HG02852 (cell line): ENCODE measurements at regions not wholly inside any gene's neighbourhood (a gene's known extent, or its start where the extent isn't known, plus 50 kb on each side); places are given as distances from the start of the nearest gene placed in this dataset.

ENCODE experiments used
- ATAC-seq: cut with Tn5 transposase; IDR thresholded peaks from one replicate; pipeline ENCODE4 v1.9.1; 2021; ENCODE audit warnings: mild to moderate bottlenecking, moderate library complexity; ENCODE audit not compliant: unreplicated experiment

DNA sequence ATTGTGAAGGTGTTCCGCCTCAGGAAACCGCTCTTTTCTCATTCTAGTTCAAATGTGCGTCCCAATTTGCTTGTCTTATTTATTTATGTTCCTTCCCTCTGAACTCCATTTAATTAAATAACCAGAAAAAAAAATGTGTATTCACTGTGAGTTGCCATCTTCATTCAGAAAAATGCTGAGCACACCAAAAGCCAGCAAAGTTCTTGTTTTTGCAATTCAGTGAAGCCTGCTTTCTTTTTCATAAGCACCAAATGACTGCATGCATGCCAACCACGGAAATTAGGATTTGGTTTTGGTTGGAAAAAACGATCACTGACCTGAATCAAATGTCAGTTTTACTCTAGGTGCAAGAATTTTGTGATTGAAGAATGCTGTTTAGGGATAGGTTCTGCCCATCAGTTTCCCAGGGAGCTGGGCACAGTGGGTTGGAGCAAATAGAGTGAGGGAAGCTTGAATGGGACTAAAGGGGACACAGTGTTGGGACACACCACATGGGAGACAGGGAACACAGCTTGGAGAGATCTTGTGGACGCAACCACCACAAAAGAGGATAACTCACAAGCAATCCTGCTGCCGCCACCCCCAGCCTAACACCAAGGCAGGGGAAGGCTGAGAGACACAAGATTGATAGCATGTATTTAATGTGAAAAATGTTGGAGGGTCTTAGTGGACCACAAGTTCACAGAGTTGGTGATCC, 183.4 kb upstream of the GALNT2 start:
- no peak for ATAC-seq

DNA sequence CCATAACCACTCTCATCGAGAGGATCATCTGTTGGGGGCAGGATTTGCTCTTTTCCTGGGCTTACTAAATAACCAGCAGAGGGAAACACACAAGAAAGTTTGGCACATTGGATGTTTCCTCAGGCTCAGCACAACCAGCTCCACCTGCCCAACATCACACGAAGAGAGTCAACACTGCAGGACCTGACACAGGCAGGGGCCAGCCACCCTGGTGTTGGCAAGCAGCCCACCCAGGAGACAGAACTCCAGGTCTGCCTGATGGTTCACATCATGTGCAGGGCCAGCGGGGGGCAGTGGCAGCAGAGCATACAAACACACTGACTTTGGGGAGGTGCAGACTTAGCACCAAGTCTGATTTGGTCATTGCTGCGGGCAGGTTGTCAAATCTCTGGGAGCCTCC, 182.3 kb upstream of the GALNT2 start:
- no peak for ATAC-seq

DNA sequence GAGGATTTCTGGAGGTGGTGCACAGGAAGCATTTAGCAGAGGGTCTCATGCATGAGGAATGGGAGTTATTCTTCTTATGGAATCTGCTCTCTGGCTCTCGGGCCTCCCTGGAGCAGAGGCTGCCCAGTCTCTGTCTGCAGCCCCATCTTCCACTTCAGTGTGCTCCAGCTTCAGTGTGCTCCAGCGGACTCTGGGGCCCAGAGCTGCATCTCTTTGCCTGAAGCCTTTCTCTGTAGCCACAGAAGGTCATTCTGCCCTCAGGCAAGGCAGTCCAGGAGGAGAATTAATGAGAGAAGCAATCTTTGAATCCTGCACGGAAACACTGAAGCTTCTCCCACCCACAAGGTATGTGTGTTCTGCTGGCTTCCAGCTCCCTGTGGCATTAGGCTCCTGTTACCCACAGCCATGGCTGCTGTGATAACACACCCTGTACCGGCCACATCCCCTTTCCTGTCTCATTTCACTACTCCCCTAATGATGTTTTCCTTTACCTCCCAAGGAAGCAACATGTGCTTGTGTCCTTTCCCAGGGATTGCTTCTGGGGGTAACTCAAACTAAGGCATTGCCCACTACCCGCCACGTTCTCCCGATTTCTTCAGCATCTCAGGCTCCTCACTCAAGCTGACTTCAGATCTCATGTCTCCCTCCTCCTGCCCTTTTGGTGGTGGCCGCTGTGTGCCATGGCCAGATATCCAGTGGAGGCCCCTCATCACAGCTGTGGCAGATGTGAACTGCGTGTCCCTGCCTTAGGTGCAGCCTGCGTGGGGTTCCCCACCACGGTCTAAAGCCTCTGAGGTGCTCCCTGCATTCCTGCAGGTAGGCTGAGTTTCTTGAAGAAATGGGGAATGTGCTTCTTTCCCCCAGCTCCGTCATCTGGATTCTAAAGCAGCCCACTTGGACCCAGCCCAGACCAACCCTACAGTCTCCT, 181.2 kb upstream of the GALNT2 start:
- ATAC-seq = no peak

DNA sequence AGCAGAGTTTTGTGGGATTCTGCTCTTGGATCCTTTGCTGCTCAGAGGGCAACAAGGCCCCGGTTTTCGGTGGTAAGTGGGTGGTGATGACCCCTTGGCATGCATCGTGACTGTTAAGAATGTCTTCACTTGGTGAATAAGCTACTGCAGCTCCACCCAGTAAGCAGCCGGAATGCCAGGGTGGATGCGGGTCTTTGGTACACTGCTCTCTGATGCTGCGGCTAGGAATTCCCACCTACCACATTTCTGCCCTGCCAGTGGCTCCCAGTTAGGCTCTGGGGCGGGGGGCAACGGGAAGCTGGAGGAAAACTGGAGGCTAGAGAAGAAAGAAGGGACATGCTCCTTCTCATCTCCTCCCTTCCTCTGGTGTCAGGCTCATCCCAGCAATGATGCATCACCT, 180.4 kb upstream of the GALNT2 start:
- no peak for ATAC-seq

DNA sequence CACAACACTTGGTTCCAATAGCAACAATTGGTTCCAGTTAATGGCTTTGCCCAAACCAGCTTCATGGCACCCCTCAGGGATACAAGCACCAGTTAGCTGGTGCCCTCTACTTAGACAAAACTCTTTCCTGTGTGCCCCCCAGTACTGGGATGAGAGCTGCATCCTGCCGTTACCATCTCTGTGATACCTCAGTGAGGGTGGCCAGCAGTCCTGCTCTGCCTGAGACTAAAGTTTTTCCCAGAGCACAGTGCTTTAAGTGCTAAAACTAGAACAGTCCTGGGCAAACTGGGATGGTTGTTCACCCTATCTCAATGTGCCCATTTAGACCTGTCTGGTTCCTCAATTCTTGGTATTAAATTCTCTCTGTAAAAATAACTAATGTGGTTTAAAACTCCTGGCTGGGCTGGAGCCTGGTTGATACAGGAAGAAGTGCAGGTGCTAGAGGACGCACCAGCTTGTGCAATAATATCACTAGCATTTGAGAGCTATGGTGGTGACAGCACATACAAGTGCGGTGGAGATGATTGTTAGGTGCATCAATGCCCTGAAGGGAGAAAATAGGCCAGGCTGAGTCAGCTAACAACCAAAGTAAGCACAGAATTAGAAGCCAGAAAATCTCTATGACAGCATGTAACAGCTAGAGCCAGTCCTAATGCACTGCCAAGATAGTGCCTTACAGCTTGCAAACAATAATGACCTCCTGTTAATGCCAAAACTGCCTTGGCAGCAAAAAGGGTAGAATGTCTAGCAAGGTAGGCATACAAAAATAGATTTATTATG, 179.8 kb upstream of the GALNT2 start:
- no peak for ATAC-seq

- no peak for ATAC-seq
Observed at GRCh38 chr1:229888157-229888556, 178.9 kb upstream of the GALNT2 start.

GRCh38 chr1:229888561-229889001, 178.5 kb upstream of the GALNT2 start:
- no peak for ATAC-seq

DNA sequence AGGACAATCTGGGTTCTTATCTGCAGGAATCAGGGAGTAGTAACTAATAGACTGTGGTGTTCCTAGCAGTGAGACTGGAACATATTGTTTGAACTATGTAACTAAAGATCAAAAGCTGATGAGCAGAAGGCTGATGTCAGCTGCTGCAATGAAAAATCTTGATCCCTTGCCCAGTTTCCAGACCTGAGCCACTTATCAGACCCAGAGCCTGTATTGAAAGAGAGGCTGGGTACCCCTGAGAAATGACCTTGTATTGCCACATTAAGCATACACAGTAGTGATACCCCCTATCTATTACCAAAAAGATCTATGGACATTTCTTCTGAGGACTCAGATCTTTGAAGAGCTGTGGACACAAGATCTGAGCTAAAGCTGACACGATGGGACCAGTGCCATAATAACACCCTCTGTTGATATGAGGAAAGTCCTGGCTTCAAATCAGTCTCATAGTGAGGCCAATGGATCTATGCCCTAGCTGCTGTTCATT, 178.0 kb upstream of the GALNT2 start:
- ATAC-seq = no peak

- ATAC-seq = no peak
Observed at GRCh38 chr1:229891227-229891626, 175.8 kb upstream of the GALNT2 start.

- ATAC-seq = no peak
Observed at GRCh38 chr1:229892515-229893117, 174.4 kb upstream of the GALNT2 start.

GRCh38 chr1:229893762-229894444, 173.1 kb upstream of the GALNT2 start:
- ATAC-seq = no peak

GRCh38 chr1:229894532-229894931, 172.5 kb upstream of the GALNT2 start:
- ATAC-seq = no peak

DNA sequence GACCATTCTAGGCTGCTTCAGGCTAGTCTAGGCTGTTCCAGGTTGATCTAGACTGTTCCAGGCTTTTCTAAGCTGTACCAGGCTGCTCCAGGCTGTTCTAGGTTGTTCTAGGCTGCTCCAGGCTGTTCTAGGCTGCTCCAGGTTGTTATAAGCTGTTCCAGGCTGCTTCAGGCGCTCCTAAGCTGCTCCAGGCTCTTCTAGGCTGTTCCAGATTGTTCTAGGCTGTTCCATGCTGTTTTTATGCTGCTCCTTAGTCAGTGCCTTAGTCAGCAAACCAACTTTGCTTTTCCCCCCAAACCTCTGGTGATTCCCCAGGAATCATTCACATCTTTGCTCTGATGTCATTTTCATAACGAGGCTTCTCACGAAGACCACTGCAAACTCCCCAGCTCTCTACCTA, 171.4 kb upstream of the GALNT2 start:
- no peak for ATAC-seq

DNA sequence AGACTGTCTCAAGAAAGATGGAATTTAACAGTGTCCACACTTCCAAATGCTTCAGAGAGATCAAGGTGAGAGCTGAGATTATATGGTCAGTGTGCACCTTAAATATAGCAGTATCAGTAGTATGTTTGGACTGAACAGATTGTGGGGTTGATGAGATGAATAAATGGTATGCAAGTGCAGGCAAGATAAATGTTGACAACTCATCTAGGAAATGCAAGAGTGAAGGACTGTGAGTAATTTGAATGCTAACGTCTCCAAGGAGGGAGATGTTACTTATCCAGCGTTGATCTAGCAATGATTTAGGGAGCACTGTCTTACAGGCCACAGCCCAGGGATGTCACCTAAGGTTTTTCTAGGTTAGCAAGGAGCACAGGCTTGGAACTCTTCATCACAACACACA, 170.7 kb upstream of the GALNT2 start:
- no peak for ATAC-seq

DNA sequence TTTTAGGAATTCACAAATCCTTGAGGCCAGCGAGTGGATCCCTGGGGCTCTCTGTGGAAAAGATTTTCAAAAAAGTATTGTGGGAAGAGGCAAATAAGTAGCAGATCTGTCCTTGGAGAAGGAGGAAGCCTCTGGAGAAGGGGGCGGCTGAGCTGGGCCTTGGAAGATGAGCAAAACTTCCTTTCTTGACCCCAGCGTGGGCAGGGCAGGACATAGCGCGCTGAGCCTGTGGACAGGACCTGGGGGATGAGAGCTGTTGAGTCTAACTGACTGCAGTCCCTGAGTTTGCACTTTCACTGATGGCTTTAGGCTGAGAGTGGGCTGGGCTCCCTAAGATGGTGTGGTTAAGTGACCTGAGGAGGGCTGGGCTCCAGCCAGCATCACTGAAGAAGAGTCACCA, 170.2 kb upstream of the GALNT2 start:
- ATAC-seq = no peak

DNA sequence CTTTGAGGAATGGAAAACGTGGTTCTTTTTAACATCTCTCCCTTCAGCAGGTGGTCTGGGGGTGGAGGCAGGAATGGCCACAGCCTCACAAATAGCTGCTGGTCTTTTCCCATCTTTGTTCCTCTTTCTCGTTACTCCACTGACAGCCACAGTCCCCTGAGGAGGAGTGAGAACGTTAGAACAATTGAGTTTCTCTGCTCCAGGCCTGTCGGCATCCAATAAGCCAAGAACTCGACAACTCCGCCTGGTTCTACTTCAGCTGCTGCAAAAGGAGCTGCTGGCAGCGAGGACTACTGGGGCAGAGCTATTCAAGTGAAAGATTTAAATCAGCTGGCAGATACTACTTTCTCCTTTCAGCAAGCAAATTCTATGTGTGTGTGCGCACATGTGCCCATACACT, 169.5 kb upstream of the GALNT2 start:
- ATAC-seq = no peak

DNA sequence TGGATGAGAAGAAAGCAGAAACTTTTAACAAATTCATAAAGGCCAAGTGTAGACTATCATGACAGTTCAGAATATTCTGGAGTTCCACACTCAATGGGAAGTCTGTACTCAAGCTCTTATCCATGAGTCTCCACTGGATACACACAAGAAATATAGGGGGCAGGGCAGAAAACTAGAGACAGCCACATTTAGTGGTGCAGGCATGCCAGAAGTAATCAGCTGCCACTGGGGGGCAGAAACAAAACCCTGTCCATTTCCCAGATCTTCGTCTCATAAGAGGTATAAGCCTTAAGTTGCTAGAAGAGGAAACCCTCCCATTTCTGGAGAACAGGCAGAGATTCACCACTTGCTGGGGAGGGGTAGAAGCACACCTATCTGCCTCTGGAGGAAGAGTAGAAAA, 166.8 kb upstream of the GALNT2 start:
- no peak for ATAC-seq

DNA sequence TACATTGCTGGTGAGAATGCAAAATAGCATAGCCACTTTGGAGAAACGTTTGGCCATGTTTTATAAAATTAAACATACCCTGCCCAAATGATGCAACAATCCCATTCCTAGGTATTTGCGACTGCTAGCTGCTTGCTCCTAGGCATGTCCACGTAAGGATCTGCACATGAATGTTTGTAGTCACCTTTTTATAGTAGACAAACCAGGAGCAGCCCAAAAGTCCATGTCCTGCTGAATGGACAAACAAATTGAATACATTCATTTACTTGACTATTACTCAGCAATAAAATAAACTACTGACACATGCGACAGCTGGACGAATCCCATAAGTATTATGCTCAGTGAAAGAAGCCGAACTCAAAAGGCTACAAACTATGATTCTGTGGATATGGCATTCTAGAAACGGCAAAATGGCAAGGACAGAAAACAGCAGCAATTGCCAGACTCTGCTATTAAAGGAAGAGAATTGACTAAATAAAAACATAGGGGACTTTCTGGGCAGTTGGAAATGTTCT, 161.9 kb upstream of the GALNT2 start:
- no peak for ATAC-seq

DNA sequence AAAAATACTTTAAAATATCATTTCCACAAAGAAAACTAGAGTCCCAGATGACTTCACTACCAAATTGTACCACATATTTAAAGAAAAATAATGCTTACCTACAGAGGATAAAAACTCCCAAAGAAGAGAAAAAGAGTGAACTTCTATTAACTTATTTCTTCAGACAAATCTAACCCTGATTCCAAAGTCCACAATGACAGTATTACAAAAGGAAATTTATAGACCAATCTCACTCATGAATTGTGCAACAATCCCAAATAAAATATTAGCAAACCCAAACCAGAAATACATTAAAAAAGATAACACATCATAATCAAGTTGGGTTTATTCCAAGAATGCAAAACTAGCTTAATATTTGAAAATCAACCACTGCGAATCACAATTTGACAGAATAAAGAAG, 161.4 kb upstream of the GALNT2 start:
- ATAC-seq = no peak
